HepG2 (cell line): ENCODE measurements at regions not wholly inside any gene's neighbourhood (a gene's known extent, or its start where the extent isn't known, plus 50 kb on each side); places are given as distances from the start of the nearest gene placed in this dataset.

Experiments
- ATAC-seq: fragments of 200-7000 bp; cut with Tn5 transposase; 3 replicates; pipeline ENCODE4 v1.9.1; 2020; ENCODE audit warnings: mild to moderate bottlenecking, moderate library complexity
- BruUV-seq: library from RNA; stranded (reverse); fragments of 400-500 nt; replicated peaks from 2 replicates; lab custom pipeline; 2021; lab: Mats Ljungman, UMichigan
- CTCF ChIA-PET: fragments of 300-600 bp; formaldehyde crosslinking; extraction: SDS; loops from one replicate; lab custom pipeline; 2021; ENCODE audit warnings: low total read pairs, inconsistent platforms, low intra/inter-chr PET ratio; lab: Yijun Ruan, JAX
- POLR2A ChIA-PET: fragments of 350-600 bp; sonication (Branson Sonifier 250); formaldehyde crosslinking; loops from one replicate; lab custom pipeline; 2020; ENCODE audit warnings: antibody characterized with exemption, inconsistent platforms; lab: Yijun Ruan, JAX
- DNase-seq: peaks from one replicate; pipeline ENCODE4 v3.0.0-alpha.2; 2015; ENCODE audit warnings: low spot score
- FAIRE-seq: peaks from 3 replicates; lab custom pipeline; 2011; peaks lifted over from hg19 to GRCh38; lab: Jason Lieb, UNC
- H2AFZ ChIP-seq: one replicate; pipeline ENCODE4 v1.6.1; 2011; ENCODE audit warnings: low read length, inconsistent platforms
- H3K27ac ChIP-seq: fragments of 300-600 bp; 3 replicates; pipeline ENCODE4 v1.8.0; 2011; ENCODE audit warnings: mixed run types, mild to moderate bottlenecking, mixed read lengths, low read length, inconsistent platforms; ENCODE audit not compliant: insufficient read depth; ENCODE audit errors: extremely low read length
- H3K27me3 ChIP-seq, 2 experiments: fragments of 200-600 bp in 1 of 2; 2 replicates in 1 of 2; 3 replicates in 1 of 2; pipeline versions ENCODE4 v1.6.0 to v1.8.0; 2011; ENCODE audit warnings: low read length in 2 of 2, mild to moderate bottlenecking in 2 of 2, moderate library complexity in 2 of 2, inconsistent platforms in 1 of 2; ENCODE audit not compliant: insufficient read depth in 2 of 2, control insufficient read depth in 1 of 2
- H3K36me3 ChIP-seq, 2 experiments: fragments of 200-600 bp in 1 of 2; replicated peaks in 1 of 2; 2 replicates in 1 of 2; 3 replicates in 1 of 2; pipeline versions ENCODE4 v1.5.1 to v1.8.0; 2011; ENCODE audit warnings: low read length in 2 of 2, inconsistent platforms in 1 of 2; ENCODE audit not compliant: insufficient read depth in 2 of 2, control insufficient read depth in 1 of 2
- H3K4me1 ChIP-seq: 2 replicates; pipeline ENCODE4 v1.5.1; 2012; ENCODE audit warnings: low read length, inconsistent platforms; ENCODE audit not compliant: insufficient read depth
- H3K4me2 ChIP-seq: 2 replicates; pipeline ENCODE4 v1.6.0; 2011; ENCODE audit warnings: low read depth, low read length, inconsistent platforms
- H3K4me3 ChIP-seq, 3 experiments: fragments of 200-600 bp in 1 of 3; sonication (generic), shearing (Covaris generic) in 1 of 3; replicated peaks in 1 of 3; 2 replicates each; pipeline ENCODE4 v1.5.1; 2011 to 2016; ENCODE audit warnings: low read length in 3 of 3, inconsistent platforms in 2 of 3, low read depth in 2 of 3, mild to moderate bottlenecking in 2 of 3, control low read depth in 1 of 3, mixed read lengths in 1 of 3; ENCODE audit not compliant: insufficient read depth in 1 of 3
- H3K79me2 ChIP-seq: one replicate; pipeline ENCODE4 v1.6.1; 2011; ENCODE audit warnings: low read length, inconsistent platforms; ENCODE audit not compliant: insufficient read depth
- H3K9ac ChIP-seq: 2 replicates; pipeline ENCODE4 v1.6.0; 2011; ENCODE audit warnings: mild to moderate bottlenecking, low read depth, low read length, inconsistent platforms; ENCODE audit not compliant: insufficient read depth
- H3K9me3 ChIP-seq: 2 replicates; pipeline ENCODE4 v1.5.1; 2012; ENCODE audit warnings: mild to moderate bottlenecking, low read length
- H4K20me1 ChIP-seq: 2 replicates; pipeline ENCODE4 v1.6.0; 2011; ENCODE audit warnings: inconsistent platforms, mild to moderate bottlenecking, low read length, moderate library complexity; ENCODE audit not compliant: insufficient read depth
- AGO2 ChIP-seq: fragments of 200-400 bp; formaldehyde crosslinking; optimal IDR thresholded peaks from 2 replicates; pipeline ENCODE3; 2017; ENCODE audit warnings: mild to moderate bottlenecking, low read depth, low read length, moderate library complexity
- HNF1B ChIP-seq: sonication (generic); formaldehyde crosslinking; IDR thresholded peaks from 2 replicates; pipeline ENCODE4 v1.5.1; 2020; ENCODE audit warnings: mild to moderate bottlenecking, moderate library complexity, missing genetic modification reagents
- JDP2 ChIP-seq: sonication (generic); formaldehyde crosslinking; IDR thresholded peaks from 2 replicates; pipeline ENCODE4 v1.8.1; 2022; ENCODE audit warnings: missing genetic modification reagents, borderline replicate concordance
- MYPOP ChIP-seq: sonication (generic); formaldehyde crosslinking; IDR thresholded peaks from 2 replicates; pipeline ENCODE4 v1.8.1; 2023; ENCODE audit warnings: mild to moderate bottlenecking, moderate library complexity, missing genetic modification reagents
- RAD21 ChIP-seq: fragments of 450-650 bp; formaldehyde crosslinking; IDR thresholded peaks from 2 replicates; pipeline ENCODE4 v1.5.0; 2020; ENCODE audit warnings: mild to moderate bottlenecking
- RBM39 ChIP-seq: fragments of 200-400 bp; formaldehyde crosslinking; IDR thresholded peaks from one replicate; pipeline ENCODE4 v1.6.1; 2018; ENCODE audit warnings: antibody characterized with exemption, mild to moderate bottlenecking, low read depth, low read length; ENCODE audit not compliant: poor library complexity, severe bottlenecking
- REPIN1 ChIP-seq: sonication (generic); formaldehyde crosslinking; IDR thresholded peaks from 2 replicates; pipeline ENCODE4 v1.8.0; 2022; ENCODE audit warnings: missing genetic modification reagents, low read depth, mild to moderate bottlenecking, borderline replicate concordance
- RNF2 ChIP-seq: fragments of 450-650 bp; conservative IDR thresholded peaks from 2 replicates; pipeline ENCODE4 v1.6.1; 2016; ENCODE audit warnings: low read depth
- SAFB2 ChIP-seq: sonication (generic); formaldehyde crosslinking; IDR thresholded peaks from 2 replicates; pipeline ENCODE4 v1.5.1; 2020; ENCODE audit warnings: missing genetic modification reagents, low read depth, mild to moderate bottlenecking, borderline replicate concordance
- SIN3A ChIP-seq: IDR thresholded peaks from 2 replicates; pipeline ENCODE4 v1.6.1; 2011; ENCODE audit warnings: low read depth, mild to moderate bottlenecking, control low read depth, low read length, borderline replicate concordance
- SNAPC5 ChIP-seq: sonication (generic); formaldehyde crosslinking; IDR thresholded peaks from 2 replicates; pipeline ENCODE4 v1.8.1; 2023; ENCODE audit warnings: mild to moderate bottlenecking, missing genetic modification reagents, borderline replicate concordance
- ZNF354B ChIP-seq: sonication (generic); formaldehyde crosslinking; IDR thresholded peaks from 2 replicates; pipeline ENCODE4 v1.8.0; 2022; ENCODE audit warnings: mild to moderate bottlenecking, missing genetic modification reagents
- ZNF891 ChIP-seq: sonication (generic); formaldehyde crosslinking; IDR thresholded peaks from 2 replicates; pipeline ENCODE4 v1.5.0; 2020; ENCODE audit warnings: mild to moderate bottlenecking, missing genetic modification reagents
- WGBS: methylation state at CpG from one replicate; pipeline ENCODE4 v1.1.6; 2017; ENCODE audit warnings: low lambda C conversion rate; 5-methylcytosine and 5-hydroxymethylcytosine counted together
- in situ Hi-C: cut with HindIII; loops from 2 replicates; pipeline ENCODE4 v1.10.0; 2017; ENCODE audit warnings: low pct_unique_long_range_greater_than_20kb; ENCODE audit not compliant: extremely low pct_ligation_motif_present
- intact Hi-C: fragments of 100-400 bp; cut with micrococcal nuclease; formaldehyde crosslinking; loops from one replicate; pipeline ENCODE4 v1.10.0; 2022; ENCODE audit not compliant: unreplicated experiment

- Histone ChIP-seq H3K9me3 (no peaks in the 10 kb centered on the region; the same call in 1 of the 2 replicates), H3K27me3 (no peaks in the 10 kb centered on the region), H4K20me1 (no peaks in the 10 kb centered on the region), H3K4me3 (no peak overlapping the region), H3K9ac (no peak overlapping the region), H3K79me2 (no peaks in the 10 kb centered on the region), H3K36me3 (no peaks in the 10 kb centered on the region), H2AFZ (no peak overlapping the region)
- BruUV-seq: no TSS peak
- POLR2A ChIA-PET: no interaction called here
- DNase-seq: no peak
- no peak for FAIRE-seq
- CTCF ChIA-PET: no interaction called here
- intact Hi-C loops: no loop called here
- in situ Hi-C loops: no loop called here
- WGBS: 33% methylated on average over 2 of the region's 2 CpGs
- TF ChIP-seq SIN3A (no peak), MYPOP (no peak), RNF2 (no peak), AGO2 (no peak), SNAPC5 (CRISPR knock-in tag) (no peak), ZNF891 (CRISPR knock-in tag) (no peak), REPIN1 (CRISPR knock-in tag) (no peak), ZNF354B (CRISPR knock-in tag) (no peak), RBM39 (no peak), HNF1B (CRISPR knock-in tag) (no peak), RAD21 (CRISPR knock-in tag) (no peak), SAFB2 (CRISPR knock-in tag) (no peak), JDP2 (CRISPR knock-in tag) (no peak)
- TF ChIP-seq, all 625 proteins: peak for 0
- Histone ChIP-seq H3K27ac (no peak overlapping the region), H3K4me2 (no peak overlapping the region), H3K4me1 (no peaks in the 10 kb centered on the region)
- ATAC-seq: no peak
Observed at GRCh38 chrX:10370976-10371375, 214.2 kb downstream of the CLCN4 start.
